ENCODE measurements at regions not wholly inside any gene's neighbourhood (a gene's known extent, or its start where the extent isn't known, plus 50 kb on each side); places are given as distances from the start of the nearest gene placed in this dataset.

DNA sequence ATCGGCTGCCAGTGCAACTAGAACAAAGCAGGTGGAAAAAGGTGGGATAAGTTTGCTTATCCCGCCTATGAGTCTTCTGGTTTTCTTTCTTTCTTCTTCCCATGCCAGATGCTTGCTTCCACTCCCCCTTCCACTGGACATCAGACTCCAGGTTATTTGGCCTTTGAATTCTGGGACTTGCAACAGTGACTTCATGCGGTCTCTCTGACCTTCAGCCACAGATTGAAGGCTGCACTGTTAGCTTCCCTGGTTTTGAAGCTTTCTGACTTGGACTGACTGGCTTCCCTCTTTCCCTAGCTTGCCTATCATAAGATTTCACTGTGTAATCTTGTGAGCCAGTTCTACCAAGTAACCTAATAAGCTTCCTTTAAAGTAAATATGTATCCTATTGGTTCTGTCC is 878.4 kb upstream of the GJE1 start:
- no peak for TF ChIP-seq EZH2 (IDR thresholded peaks at IDR 0.05)
- TF ChIP-seq, protein P1, sequence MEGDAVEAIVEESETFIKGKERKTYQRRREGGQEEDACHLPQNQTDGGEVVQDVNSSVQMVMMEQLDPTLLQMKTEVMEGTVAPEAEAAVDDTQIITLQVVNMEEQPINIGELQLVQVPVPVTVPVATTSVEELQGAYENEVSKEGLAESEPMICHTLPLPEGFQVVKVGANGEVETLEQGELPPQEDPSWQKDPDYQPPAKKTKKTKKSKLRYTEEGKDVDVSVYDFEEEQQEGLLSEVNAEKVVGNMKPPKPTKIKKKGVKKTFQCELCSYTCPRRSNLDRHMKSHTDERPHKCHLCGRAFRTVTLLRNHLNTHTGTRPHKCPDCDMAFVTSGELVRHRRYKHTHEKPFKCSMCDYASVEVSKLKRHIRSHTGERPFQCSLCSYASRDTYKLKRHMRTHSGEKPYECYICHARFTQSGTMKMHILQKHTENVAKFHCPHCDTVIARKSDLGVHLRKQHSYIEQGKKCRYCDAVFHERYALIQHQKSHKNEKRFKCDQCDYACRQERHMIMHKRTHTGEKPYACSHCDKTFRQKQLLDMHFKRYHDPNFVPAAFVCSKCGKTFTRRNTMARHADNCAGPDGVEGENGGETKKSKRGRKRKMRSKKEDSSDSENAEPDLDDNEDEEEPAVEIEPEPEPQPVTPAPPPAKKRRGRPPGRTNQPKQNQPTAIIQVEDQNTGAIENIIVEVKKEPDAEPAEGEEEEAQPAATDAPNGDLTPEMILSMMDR (IDR thresholded peaks at IDR 0.05): no peak
